ENCODE measurements at regions not wholly inside any gene's neighbourhood (a gene's known extent, or its start where the extent isn't known, plus 50 kb on each side); places are given as distances from the start of the nearest gene placed in this dataset.

- Histone ChIP-seq H3K36me3 (no peaks in the 10 kb centered on the region), H3K27ac (no peak overlapping the region), H3K27me3 (no peaks in the 10 kb centered on the region), H3K4me1 (no peaks in the 10 kb centered on the region), H3K9me3 (no peaks in the 10 kb centered on the region), H3K4me3 (no peak overlapping the region)
- no peak for TF ChIP-seq POLR2A (IDR thresholded peaks at IDR 0.05)
- TF ChIP-seq CTCF (IDR thresholded peaks at IDR 0.05 in 4 of 5, conservative IDR thresholded peaks at IDR 0.05 in 1 of 5) = no peak
- in situ Hi-C loops (cut with MboI; ENCODE audit: low sequenced_read_pairs in 4 of 4) = no loop called here
- intact Hi-C loops (cut with DNase I; ENCODE audit: low total_unique reads) = no loop called here
- ATAC-seq = no peak
- DNase-seq = no peak
Observed at GRCh38 chr6:3961581-3962215, 112.5 kb downstream of the FAM50B start.

- no peak for ATAC-seq
- DNase-seq = no peak
- in situ Hi-C loops (cut with MboI; ENCODE audit: low sequenced_read_pairs in 4 of 4) = no loop called here
- Histone ChIP-seq H3K9me3 (no peaks in the 10 kb centered on the region), H3K27ac (no peak overlapping the region), H3K27me3 (no peaks in the 10 kb centered on the region), H3K4me1 (no peaks in the 10 kb centered on the region), H3K4me3 (no peak overlapping the region), H3K36me3 (no peaks in the 10 kb centered on the region)
- intact Hi-C loops (cut with DNase I; ENCODE audit: low total_unique reads) = no loop called here
- TF ChIP-seq POLR2A (IDR thresholded peaks at IDR 0.05) (no peak), CTCF (IDR thresholded peaks at IDR 0.05 in 4 of 5, conservative IDR thresholded peaks at IDR 0.05 in 1 of 5) (no peak)
Observed at GRCh38 chr6:3962291-3963280, 113.4 kb downstream of the FAM50B start.

- no peaks in the 10 kb centered on the region for H3K4me1 ChIP-seq
- no peak for TF ChIP-seq POLR2A (IDR thresholded peaks at IDR 0.05)
- TF ChIP-seq CTCF (IDR thresholded peaks at IDR 0.05 in 4 of 5, conservative IDR thresholded peaks at IDR 0.05 in 1 of 5) = no peak
- H3K4me3 ChIP-seq = no peak overlapping the region
- H3K27me3 ChIP-seq = no peaks in the 10 kb centered on the region
- H3K36me3 ChIP-seq = no peaks in the 10 kb centered on the region
- DNase-seq (no peak), ATAC-seq (no peak)
- no peaks in the 10 kb centered on the region for H3K9me3 ChIP-seq
- intact Hi-C loops (cut with DNase I; ENCODE audit: low total_unique reads) (no loop called here), in situ Hi-C loops (cut with MboI; ENCODE audit: low sequenced_read_pairs in 4 of 4) (no loop called here)
- H3K27ac ChIP-seq = no peak overlapping the region
Observed at GRCh38 chr6:3963426-3963825, 114.3 kb downstream of the FAM50B start.

GRCh38 chr6:3965071-3965718, 113.7 kb downstream of the FAM217A start:
- no peaks in the 10 kb centered on the region for H3K27me3 ChIP-seq
- intact Hi-C loops (cut with DNase I; ENCODE audit: low total_unique reads) = no loop called here

More at GRCh38 chr6:3965071-3965718, 113.7 kb downstream of the FAM217A start:
- no peaks in the 10 kb centered on the region for H3K36me3 ChIP-seq
- H3K27ac ChIP-seq = no peak overlapping the region
- no peak for ATAC-seq
- H3K4me1 ChIP-seq = no peaks in the 10 kb centered on the region
- no peak for DNase-seq
- no peak for TF ChIP-seq CTCF (IDR thresholded peaks at IDR 0.05 in 4 of 5, conservative IDR thresholded peaks at IDR 0.05 in 1 of 5)
- TF ChIP-seq POLR2A (IDR thresholded peaks at IDR 0.05) = no peak
- in situ Hi-C loops (cut with MboI; ENCODE audit: low sequenced_read_pairs in 4 of 4) = no loop called here
- no peak overlapping the region for H3K4me3 ChIP-seq
- no peaks in the 10 kb centered on the region for H3K9me3 ChIP-seq
